HG02943 (cell line): ENCODE measurements at regions not wholly inside any gene's neighbourhood (a gene's known extent, or its start where the extent isn't known, plus 50 kb on each side); places are given as distances from the start of the nearest gene placed in this dataset.
"Not testable (repeated sequence)": the region's sequence is repeated elsewhere in the genome, so short reads cannot be mapped to it uniquely, and the experiment has no call there.

ENCODE experiments used
- ATAC-seq: cut with Tn5 transposase; IDR thresholded peaks from one replicate; pipeline ENCODE4 v1.9.1; 2021; ENCODE audit warnings: mild to moderate bottlenecking, low read depth, moderate library complexity; ENCODE audit not compliant: unreplicated experiment

- ATAC-seq, result not testable (repeated sequence)
Measured at GRCh38 chr10:33867199-33867789, 532.8 kb upstream of the NRP1 start.

GRCh38 chr10:33863352-33863751 lies 528.9 kb upstream of the NRP1 start:
- ATAC-seq, result no peak

GRCh38 chr10:33862536-33863105 lies 528.2 kb upstream of the NRP1 start:
- no peak for ATAC-seq

- ATAC-seq, result no peak
Measured at GRCh38 chr10:33861833-33862232, 527.4 kb upstream of the NRP1 start.

- no peak for ATAC-seq
Measured at GRCh38 chr10:33861016-33861704, 526.7 kb upstream of the NRP1 start.

GRCh38 chr10:33860552-33860951 lies 526.1 kb upstream of the NRP1 start:
- ATAC-seq, result no peak

GRCh38 chr10:33859319-33860022 lies 525.0 kb upstream of the NRP1 start:
- ATAC-seq, result no peak

- ATAC-seq, result no peak
Measured at GRCh38 chr10:33858326-33858725, 523.9 kb upstream of the NRP1 start.

GRCh38 chr10:33853221-33853620 lies 518.8 kb upstream of the NRP1 start:
- not testable (repeated sequence) for ATAC-seq

- no peak for ATAC-seq
Measured at GRCh38 chr10:33843379-33843778, 508.9 kb upstream of the NRP1 start.

GRCh38 chr10:33841678-33842077 lies 507.2 kb upstream of the NRP1 start:
- ATAC-seq, result no peak

GRCh38 chr10:33838731-33839130 lies 504.3 kb upstream of the NRP1 start:
- ATAC-seq, result no peak

GRCh38 chr10:33837736-33838135 lies 503.3 kb upstream of the NRP1 start:
- ATAC-seq, result no peak

GRCh38 chr10:33835556-33835955 lies 501.1 kb upstream of the NRP1 start:
- ATAC-seq, result no peak

- ATAC-seq, result no peak
Measured at GRCh38 chr10:33833566-33833965, 499.1 kb upstream of the NRP1 start.

GRCh38 chr10:33832124-33832787 lies 497.8 kb upstream of the NRP1 start:
- ATAC-seq, result no peak

GRCh38 chr10:33831591-33831990 lies 497.1 kb upstream of the NRP1 start:
- no peak for ATAC-seq

- not testable (repeated sequence) for ATAC-seq
Measured at GRCh38 chr10:33829899-33830298, 495.4 kb upstream of the NRP1 start.

GRCh38 chr10:33828592-33828991 lies 494.1 kb upstream of the NRP1 start:
- no peak for ATAC-seq

- no peak for ATAC-seq
Measured at GRCh38 chr10:33826186-33826585, 491.7 kb upstream of the NRP1 start.

GRCh38 chr10:33822774-33823173 lies 488.3 kb upstream of the NRP1 start:
- ATAC-seq, result no peak
